ENCODE measurements at regions not wholly inside any gene's neighbourhood (a gene's known extent, or its start where the extent isn't known, plus 50 kb on each side); places are given as distances from the start of the nearest gene placed in this dataset.

- DNase-seq, result no peak
These were observed 53.0 kb downstream of the RASSF10 start for GRCh38 chr11:13062115-13062514.

GRCh38 chr11:13064593-13064992 lies 55.5 kb downstream of the RASSF10 start:
- DNase-seq, result no peak

GRCh38 chr11:13065200-13065787 lies 56.2 kb downstream of the RASSF10 start:
- DNase-seq, result no peak

GRCh38 chr11:13068211-13068610 lies 59.1 kb downstream of the RASSF10 start:
- DNase-seq, result no peak

GRCh38 chr11:13073119-13073981 lies 64.2 kb downstream of the RASSF10 start:
- DNase-seq, result no peak

- no peak for DNase-seq
These were observed 65.8 kb downstream of the RASSF10 start for GRCh38 chr11:13074714-13075464.

GRCh38 chr11:13076961-13077360 lies 67.8 kb downstream of the RASSF10 start:
- no peak for DNase-seq

- no peak for DNase-seq
These were observed 71.7 kb downstream of the RASSF10 start for GRCh38 chr11:13080861-13081260.

- no peak for DNase-seq
These were observed 73.5 kb downstream of the RASSF10 start for GRCh38 chr11:13082588-13082987.

GRCh38 chr11:13090228-13090708 lies 81.2 kb downstream of the RASSF10 start:
- DNase-seq, result no peak

- DNase-seq, result no peak
These were observed 82.3 kb downstream of the RASSF10 start for GRCh38 chr11:13091373-13091772.

GRCh38 chr11:13091804-13092203 lies 82.7 kb downstream of the RASSF10 start:
- DNase-seq, result no peak

GRCh38 chr11:13094930-13095687 lies 86.0 kb downstream of the RASSF10 start:
- DNase-seq, result no peak

GRCh38 chr11:13098063-13098462 lies 88.9 kb downstream of the RASSF10 start:
- no peak for DNase-seq

- DNase-seq, result no peak
These were observed 89.6 kb downstream of the RASSF10 start for GRCh38 chr11:13098616-13099289.

GRCh38 chr11:13101644-13102512 lies 92.8 kb downstream of the RASSF10 start:
- no peak for DNase-seq

GRCh38 chr11:13102513-13102840 lies 93.4 kb downstream of the RASSF10 start:
- no peak for DNase-seq

- DNase-seq, result no peak
These were observed 93.9 kb downstream of the RASSF10 start for GRCh38 chr11:13102865-13103539.

GRCh38 chr11:13103962-13104554 lies 94.9 kb downstream of the RASSF10 start:
- DNase-seq, result no peak

- no peak for DNase-seq
These were observed 95.6 kb downstream of the RASSF10 start for GRCh38 chr11:13104619-13105236.

All from activated CD4-positive, CD25-positive, alpha-beta regulatory T cell treated with anti-CD3 and anti-CD28 coated beads, Interleukin-2, amount 50 U/mL, for 72 hours (primary cell).